H1 (cell line): ENCODE measurements at regions not wholly inside any gene's neighbourhood (a gene's known extent, or its start where the extent isn't known, plus 50 kb on each side); places are given as distances from the start of the nearest gene placed in this dataset.

Source experiments
- CTCF ChIA-PET: fragments of 300-600 bp; sonication (Branson Sonifier 250); formaldehyde crosslinking; loops from one replicate; lab custom pipeline; 2021; ENCODE audit not compliant: partially characterized antibody; lab: Charles Lee
- POLR2A ChIA-PET: fragments of 300-600 bp; sonication (Branson Sonifier 250); formaldehyde crosslinking; loops from one replicate; lab custom pipeline; 2021; ENCODE audit warnings: inconsistent platforms; ENCODE audit not compliant: partially characterized antibody; lab: Charles Lee
- DNase-seq, 2 experiments: peaks; one replicate each; pipeline versions ENCODE4 v3.0.0 to v3.0.0-alpha.2; 2010 to 2022; ENCODE audit warnings: low spot score in 2 of 2, low read depth in 1 of 2, mixed read lengths in 1 of 2
- FAIRE-seq: peaks from 2 replicates; lab custom pipeline; 2011; peaks lifted over from hg19 to GRCh38; lab: Jason Lieb, UNC
- H2AFZ ChIP-seq: 2 replicates; pipeline ENCODE4 v1.8.1; 2012; ENCODE audit warnings: low read length, inconsistent platforms
- H2AK5ac ChIP-seq: 2 replicates; pipeline ENCODE4 v1.6.1; 2013; ENCODE audit warnings: low read depth, low read length
- H2BK120ac ChIP-seq: replicated peaks from 2 replicates; pipeline ENCODE3; 2013; ENCODE audit warnings: low read depth, low read length, inconsistent platforms
- H2BK12ac ChIP-seq: 2 replicates; pipeline ENCODE4 v1.6.1; 2013; ENCODE audit warnings: low read depth, low read length
- H2BK15ac ChIP-seq: 2 replicates; pipeline ENCODE4 v1.6.1; 2013; ENCODE audit warnings: low read length
- H2BK20ac ChIP-seq: 2 replicates; pipeline ENCODE4 v1.6.1; 2013; ENCODE audit warnings: low read length
- H2BK5ac ChIP-seq: 2 replicates; pipeline ENCODE4 v1.6.1; 2013; ENCODE audit warnings: low read depth, low read length
- H3K14ac ChIP-seq: 2 replicates; pipeline ENCODE4 v1.6.1; 2013; ENCODE audit warnings: inconsistent platforms; ENCODE audit not compliant: insufficient read length
- H3K18ac ChIP-seq: 2 replicates; pipeline ENCODE4 v1.6.1; 2013; ENCODE audit warnings: low read length; ENCODE audit errors: extremely low read depth
- H3K23ac ChIP-seq: 2 replicates; pipeline ENCODE4 v1.6.1; 2013; ENCODE audit warnings: inconsistent platforms; ENCODE audit not compliant: insufficient read length
- H3K23me2 ChIP-seq: 2 replicates; pipeline ENCODE4 v1.6.1; 2013; ENCODE audit warnings: low read depth, low read length
- H3K27ac ChIP-seq: 2 replicates; pipeline ENCODE4 v1.6.1; 2011; ENCODE audit warnings: low read depth, low read length, inconsistent platforms
- H3K27me3 ChIP-seq, 4 experiments: replicated peaks in 1 of 4; 1 replicate in 1 of 4; 2 replicates in 3 of 4; pipeline versions ENCODE4 v1.6.1 to v1.8.1; 2011 to 2013; ENCODE audit warnings: low read length in 3 of 4, mild to moderate bottlenecking in 3 of 4, inconsistent platforms in 2 of 4, mixed read lengths in 2 of 4, moderate library complexity in 1 of 4; ENCODE audit not compliant: control insufficient read depth in 3 of 4, insufficient read depth in 3 of 4; ENCODE audit errors: extremely low read depth in 1 of 4
- H3K36me3 ChIP-seq, 4 experiments: 2 replicates each; pipeline versions ENCODE4 v1.6.1 to v1.8.1; 2011 to 2013; ENCODE audit warnings: mild to moderate bottlenecking in 4 of 4, low read length in 3 of 4, moderate library complexity in 2 of 4, control low read depth in 1 of 4, inconsistent platforms in 1 of 4; ENCODE audit not compliant: insufficient read depth in 4 of 4, control insufficient read depth in 2 of 4
- H3K4ac ChIP-seq: replicated peaks from 2 replicates; pipeline ENCODE3; 2013; ENCODE audit warnings: low read length, low read depth, mixed read lengths, inconsistent platforms; ENCODE audit not compliant: insufficient read length
- H3K4me1 ChIP-seq, 4 experiments: replicated peaks in 1 of 4; 1 replicate in 1 of 4; 2 replicates in 3 of 4; pipeline versions ENCODE4 v1.6.1 to v1.8.1; 2011 to 2013; ENCODE audit warnings: low read length in 3 of 4, inconsistent platforms in 2 of 4, mixed read lengths in 1 of 4; ENCODE audit not compliant: insufficient read depth in 4 of 4, control insufficient read depth in 3 of 4
- H3K4me2 ChIP-seq, 2 experiments: 2 replicates each; pipeline versions ENCODE4 v1.6.1 to v1.8.1; 2011 to 2013; ENCODE audit warnings: low read depth in 2 of 2, low read length in 2 of 2, control low read depth in 1 of 2, inconsistent platforms in 1 of 2, mild to moderate bottlenecking in 1 of 2; ENCODE audit not compliant: insufficient read depth in 1 of 2
- H3K4me3 ChIP-seq, 4 experiments: fragments of 200-600, 300-600 bp in 1 of 4; sonication (generic), shearing (Covaris generic), sonication (Bioruptor Twin) in 1 of 4; 2 replicates each; pipeline versions ENCODE4 v1.5.1 to v1.8.1; 2011 to 2016; ENCODE audit warnings: low read length in 4 of 4, low read depth in 3 of 4, control low read depth in 2 of 4, inconsistent platforms in 2 of 4, mild to moderate bottlenecking in 2 of 4, mixed read lengths in 1 of 4, moderate library complexity in 1 of 4; ENCODE audit not compliant: insufficient read depth in 2 of 4; ENCODE audit errors: extremely low read depth in 1 of 4
- H3K56ac ChIP-seq: replicated peaks from 2 replicates; pipeline ENCODE3; 2013; ENCODE audit warnings: low read depth, mild to moderate bottlenecking, mixed read lengths, low read length, inconsistent platforms; ENCODE audit not compliant: insufficient read length
- H3K79me1 ChIP-seq: 2 replicates; pipeline ENCODE4 v1.6.1; 2013; ENCODE audit warnings: low read depth, low read length, control low read depth
- H3K79me2 ChIP-seq, 2 experiments: 2 replicates each; pipeline versions ENCODE4 v1.6.1 to v1.8.1; 2012 to 2013; ENCODE audit warnings: low read length in 2 of 2, mild to moderate bottlenecking in 2 of 2, inconsistent platforms in 1 of 2; ENCODE audit not compliant: insufficient read depth in 2 of 2, control insufficient read depth in 1 of 2
- H3K9ac ChIP-seq, 4 experiments: replicated peaks in 1 of 4; 1 replicate in 1 of 4; 2 replicates in 3 of 4; pipeline versions ENCODE4 v1.6.1 to v1.8.1; 2011 to 2013; ENCODE audit warnings: low read depth in 3 of 4, low read length in 3 of 4, control low read depth in 2 of 4, mild to moderate bottlenecking in 2 of 4, moderate library complexity in 2 of 4, inconsistent platforms in 1 of 4; ENCODE audit errors: extremely low read depth in 1 of 4
- H3K9me3 ChIP-seq, 2 experiments: 2 replicates each; pipeline versions ENCODE4 v1.6.1 to v1.8.1; 2012 to 2013; ENCODE audit warnings: mild to moderate bottlenecking in 2 of 2, moderate library complexity in 2 of 2, control low read depth in 1 of 2, inconsistent platforms in 1 of 2, low read depth in 1 of 2, low read length in 1 of 2, mixed read lengths in 1 of 2; ENCODE audit not compliant: insufficient read depth in 2 of 2
- H4K20me1 ChIP-seq, 2 experiments: replicated peaks in 1 of 2; 2 replicates each; pipeline versions ENCODE3 to v1.8.1; 2011 to 2013; ENCODE audit warnings: inconsistent platforms in 2 of 2, low read length in 2 of 2, mild to moderate bottlenecking in 1 of 2; ENCODE audit not compliant: insufficient read depth in 2 of 2, control insufficient read depth in 1 of 2
- H4K5ac ChIP-seq: 2 replicates; pipeline ENCODE4 v1.6.1; 2013; ENCODE audit warnings: low read length, low read depth, mixed read lengths, inconsistent platforms; ENCODE audit not compliant: insufficient read length
- H4K8ac ChIP-seq: 2 replicates; pipeline ENCODE4 v1.8.0; 2013; ENCODE audit warnings: mild to moderate bottlenecking, moderate library complexity, low read length, inconsistent platforms; ENCODE audit not compliant: insufficient read depth; ENCODE audit errors: extremely low read depth
- H4K91ac ChIP-seq: replicated peaks from 2 replicates; pipeline ENCODE3; 2013; ENCODE audit warnings: low read length, mixed read lengths, inconsistent platforms; ENCODE audit not compliant: insufficient read length
- BACH1 ChIP-seq: IDR thresholded peaks from 2 replicates; pipeline ENCODE4 v1.6.1; 2012; ENCODE audit warnings: low read length, improper control_type of control experiment
- CEBPB ChIP-seq: IDR thresholded peaks from 2 replicates; pipeline ENCODE4 v1.6.1; 2012; ENCODE audit warnings: low read depth, low read length
- CHD2 ChIP-seq: IDR thresholded peaks from 2 replicates; pipeline ENCODE4 v1.6.1; 2012; ENCODE audit warnings: low read length, improper control_type of control experiment
- EZH2 ChIP-seq: fragments of 200-600 bp; sonication (generic); IDR thresholded peaks from 2 replicates; pipeline ENCODE4 v1.7.1; 2012; ENCODE audit warnings: low read depth, mild to moderate bottlenecking, moderate library complexity, low read length, inconsistent platforms; ENCODE audit not compliant: severe bottlenecking
- FOSL1 ChIP-seq: IDR thresholded peaks from 2 replicates; pipeline ENCODE4 v1.6.1; 2011; ENCODE audit warnings: mild to moderate bottlenecking, low read depth, low read length, moderate library complexity; ENCODE audit not compliant: insufficient read depth
- GTF2F1 ChIP-seq: IDR thresholded peaks from 2 replicates; pipeline ENCODE4 v1.6.1; 2012; ENCODE audit warnings: low read depth, low read length, improper control_type of control experiment, borderline replicate concordance
- JUN ChIP-seq: IDR thresholded peaks from 2 replicates; pipeline ENCODE4 v1.6.1; 2011; ENCODE audit warnings: low read depth, mild to moderate bottlenecking, improper control_type of control experiment, low read length
- NRF1 ChIP-seq: IDR thresholded peaks from 2 replicates; pipeline ENCODE4 v1.6.1; 2011; ENCODE audit warnings: mild to moderate bottlenecking, low read depth, low read length, improper control_type of control experiment
- PHF8 ChIP-seq: fragments of 200-600 bp; sonication (generic); conservative IDR thresholded peaks from 2 replicates; pipeline ENCODE4 v1.7.1; 2012; ENCODE audit warnings: low read depth, mild to moderate bottlenecking, inconsistent platforms, low read length, moderate library complexity
- POLR2AphosphoS5 ChIP-seq: IDR thresholded peaks from 2 replicates; pipeline ENCODE4 v1.6.1; 2011; ENCODE audit warnings: low read depth, low read length
- POU5F1 ChIP-seq: IDR thresholded peaks from 2 replicates; pipeline ENCODE4 v1.6.1; 2011; ENCODE audit warnings: low read depth, mild to moderate bottlenecking, low read length, moderate library complexity
- SUZ12 ChIP-seq: fragments of 200-600 bp; sonication (generic); IDR thresholded peaks from 2 replicates; pipeline ENCODE4 v1.6.1; 2012; ENCODE audit warnings: mild to moderate bottlenecking, inconsistent platforms, low read length, moderate library complexity, mixed read lengths
- TBP ChIP-seq: IDR thresholded peaks from 2 replicates; pipeline ENCODE4 v1.6.1; 2011; ENCODE audit warnings: low read depth, low read length, improper control_type of control experiment
- TCF12 ChIP-seq: IDR thresholded peaks from 2 replicates; pipeline ENCODE4 v1.6.1; 2011; ENCODE audit warnings: low read depth, mild to moderate bottlenecking, low read length
- WGBS, 2 experiments: shearing (Covaris generic) in 1 of 2; methylation state at CpG; one replicate each; pipeline versions ENCODE4 v1.1.6 to v1.1.7; 2013 to 2015; ENCODE audit warnings: low lambda C conversion rate in 2 of 2, mixed read lengths in 2 of 2, inconsistent platforms in 1 of 2, low coverage in 1 of 2, missing lambda C conversion rate in 1 of 2; ENCODE audit not compliant: insufficient replicate concordance in 2 of 2, insufficient coverage in 1 of 2, insufficient read length in 1 of 2; ENCODE audit errors: extremely low coverage in 1 of 2, missing lambda C conversion rate in 1 of 2; 5-methylcytosine and 5-hydroxymethylcytosine counted together
- TF ChIP-seq, protein P1 (sequence below): IDR thresholded peaks from 2 replicates; pipeline ENCODE4 v1.6.1; 2011; ENCODE audit warnings: low read length, improper control_type of control experiment

DNA sequence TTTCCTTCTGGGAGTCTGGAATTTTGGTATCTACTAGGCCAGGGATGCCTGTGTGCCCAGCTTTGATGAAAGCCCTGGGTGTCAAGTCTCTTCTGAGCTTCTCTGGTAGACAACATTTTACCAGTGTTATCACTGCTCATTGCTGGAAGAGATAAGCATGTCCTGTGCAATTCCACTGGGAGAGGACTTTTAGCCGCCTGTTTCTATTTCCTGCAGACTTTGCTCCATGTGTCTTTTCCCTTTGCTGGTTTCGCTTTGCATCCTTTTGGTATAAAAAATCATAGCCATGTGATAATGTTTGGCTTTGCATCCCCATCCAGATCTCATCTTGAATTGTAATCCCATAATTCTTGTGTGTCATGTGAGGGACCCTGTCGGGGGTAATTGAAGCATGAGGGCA, 163.2 kb downstream of the SLC28A3 start:
- ChIA-PET CTCF (interaction anchor here (1.2 kb wide), 1 partner anchor 11 kb away, joined by 3 read pairs; no protein-coding TSS in a partner anchor), POLR2A (no interaction called here)
- Histone ChIP-seq H3K4me2 (no peak overlapping the region), H3K23ac (no peak overlapping the region), H2BK120ac (no peak overlapping the region), H3K9ac (no peak overlapping the region), H3K18ac (no peak overlapping the region), H2AK5ac (no peak overlapping the region), H2BK12ac (no peak overlapping the region), H3K4me3 (no peak overlapping the region), H3K79me1 (no peaks in the 10 kb centered on the region), H2AFZ (no peak overlapping the region), H3K36me3 (no peaks in the 10 kb centered on the region), H3K27me3 (no peaks in the 10 kb centered on the region), H3K23me2 (no peaks in the 10 kb centered on the region), H3K14ac (no peak overlapping the region), H3K56ac (no peak overlapping the region), H4K5ac (no peak overlapping the region), H3K4me1 (no peaks in the 10 kb centered on the region), H4K20me1 (no peaks in the 10 kb centered on the region), H2BK20ac (no peak overlapping the region), H2BK15ac (no peak overlapping the region), H4K8ac (no peak overlapping the region), H2BK5ac (no peak overlapping the region), H3K4ac (no peak overlapping the region), H3K27ac (no peak overlapping the region), H3K9me3 (no peaks in the 10 kb centered on the region), H4K91ac (no peak overlapping the region), H3K79me2 (no peaks in the 10 kb centered on the region)
- TF ChIP-seq EZH2 (no peak), TCF12 (no peak), CHD2 (no peak), POLR2AphosphoS5 (no peak), CEBPB (no peak), NRF1 (no peak), JUN (no peak), PHF8 (no peak), SUZ12 (no peak), GTF2F1 (no peak), TBP (no peak), BACH1 (no peak), POU5F1 (no peak), FOSL1 (no peak)
- TF ChIP-seq, protein P1, sequence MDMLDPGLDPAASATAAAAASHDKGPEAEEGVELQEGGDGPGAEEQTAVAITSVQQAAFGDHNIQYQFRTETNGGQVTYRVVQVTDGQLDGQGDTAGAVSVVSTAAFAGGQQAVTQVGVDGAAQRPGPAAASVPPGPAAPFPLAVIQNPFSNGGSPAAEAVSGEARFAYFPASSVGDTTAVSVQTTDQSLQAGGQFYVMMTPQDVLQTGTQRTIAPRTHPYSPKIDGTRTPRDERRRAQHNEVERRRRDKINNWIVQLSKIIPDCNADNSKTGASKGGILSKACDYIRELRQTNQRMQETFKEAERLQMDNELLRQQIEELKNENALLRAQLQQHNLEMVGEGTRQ, result no peak
- 92% methylated on average over 3 of the region's 3 CpGs; no CpG with 5 or more reads in 1 of the 2 experiments for WGBS, 2 experiments
- DNase-seq (no peak), FAIRE-seq (no peak)
